ENCODE measurements at regions not wholly inside any gene's neighbourhood (a gene's known extent, or its start where the extent isn't known, plus 50 kb on each side); places are given as distances from the start of the nearest gene placed in this dataset.
"Not testable (repeated sequence)": the region's sequence is repeated elsewhere in the genome, so short reads cannot be mapped to it uniquely, and the experiment has no call there.

GRCh38 chr7:92894857-92895256 lies 58.5 kb upstream of the CDK6 start:
- not testable (repeated sequence) for TF ChIP-seq CTCF (IDR thresholded peaks at IDR 0.05; ENCODE audit: poor library complexity, severe bottlenecking); EZH2 (IDR thresholded peaks at IDR 0.05; ENCODE audit: borderline replicate concordance, insufficient read depth, low read length, poor library complexity, severe bottlenecking); TAF1 (IDR thresholded peaks at IDR 0.05; ENCODE audit: low read depth); RAD21 (conservative IDR thresholded peaks at IDR 0.05)

All from neural cell (in vitro differentiated cells).